GM12878 (cell line): ENCODE measurements at regions not wholly inside any gene's neighbourhood (a gene's known extent, or its start where the extent isn't known, plus 50 kb on each side); places are given as distances from the start of the nearest gene placed in this dataset.

Source experiments
- ATAC-seq: fragments of 200-7000 bp; cut with Tn5 transposase; 3 replicates; pipeline ENCODE4 v1.9.1; 2020; ENCODE audit warnings: mild to moderate bottlenecking, moderate library complexity
- BruUV-seq: library from RNA; stranded (reverse); fragments of 400-500 nt; replicated peaks from 2 replicates; lab custom pipeline; 2021; lab: Mats Ljungman, UMichigan
- CTCF ChIA-PET: fragments of 300-600 bp; sonication (Branson Sonifier 250); formaldehyde crosslinking; extraction: SDS; loops from one replicate; lab custom pipeline; 2021; ENCODE audit warnings: inconsistent platforms; lab: Yijun Ruan, JAX
- POLR2A ChIA-PET: fragments of 350-600 bp; formaldehyde crosslinking; extraction: SDS; loops from one replicate; lab custom pipeline; 2021; ENCODE audit warnings: inconsistent platforms; lab: Charles Lee
- RAD21 ChIA-PET: fragments of 300-600 bp; sonication (Branson Sonifier 250); formaldehyde crosslinking; loops from one replicate; lab custom pipeline; 2023; ENCODE audit warnings: antibody characterized with exemption; ENCODE audit not compliant: unreplicated experiment; lab: Charles Lee
- SMC1A ChIA-PET: fragments of 300-600 bp; sonication (Branson Sonifier 250); formaldehyde crosslinking; loops from one replicate; lab custom pipeline; 2023; ENCODE audit not compliant: unreplicated experiment, uncharacterized antibody; lab: Charles Lee
- DNase-seq: peaks from one replicate; pipeline ENCODE4 v3.0.0-alpha.2; 2011; ENCODE audit warnings: low read depth, low spot score
- FAIRE-seq: peaks from 3 replicates; lab custom pipeline; 2011; peaks lifted over from hg19 to GRCh38; lab: Jason Lieb, UNC
- H2AFZ ChIP-seq: 2 replicates; pipeline ENCODE4 v1.6.0; 2011; ENCODE audit warnings: low read depth, low read length, control low read depth; ENCODE audit not compliant: control insufficient read depth
- H3K27ac ChIP-seq: 2 replicates; pipeline ENCODE4 v1.5.1; 2011; ENCODE audit warnings: control low read depth; ENCODE audit not compliant: control insufficient read depth, insufficient read depth
- H3K27me3 ChIP-seq, 2 experiments: replicated peaks in 1 of 2; 2 replicates each; pipeline versions ENCODE4 v1.6.0 to v1.6.1; 2011; ENCODE audit warnings: low read length in 1 of 2; ENCODE audit not compliant: control insufficient read depth in 2 of 2, insufficient read depth in 2 of 2
- H3K36me3 ChIP-seq, 2 experiments: 2 replicates each; pipeline ENCODE4 v1.5.1; 2011; ENCODE audit warnings: low read length in 1 of 2; ENCODE audit not compliant: control insufficient read depth in 2 of 2, insufficient read depth in 2 of 2
- H3K4me1 ChIP-seq: 2 replicates; pipeline ENCODE4 v1.6.1; 2011; ENCODE audit warnings: mild to moderate bottlenecking, low read length, moderate library complexity, mixed read lengths; ENCODE audit not compliant: control insufficient read depth, insufficient read depth
- H3K4me2 ChIP-seq: 2 replicates; pipeline ENCODE4 v1.6.0; 2011; ENCODE audit warnings: control low read depth; ENCODE audit not compliant: control insufficient read depth, insufficient read depth
- H3K4me3 ChIP-seq: fragments of 200-600 bp; sonication (generic); 2 replicates; pipeline ENCODE4 v1.5.1; 2016
- H3K79me2 ChIP-seq: 2 replicates; pipeline ENCODE4 v1.6.0; 2011; ENCODE audit warnings: low read length; ENCODE audit not compliant: control insufficient read depth, insufficient read depth
- H3K9ac ChIP-seq: 2 replicates; pipeline ENCODE4 v1.8.0; 2011; ENCODE audit warnings: low read length, control low read depth, mixed read lengths; ENCODE audit not compliant: control insufficient read depth, insufficient read depth
- H3K9me3 ChIP-seq: replicated peaks from 3 replicates; pipeline ENCODE4 v1.5.1; 2011; ENCODE audit warnings: mild to moderate bottlenecking, low read length; ENCODE audit not compliant: control insufficient read depth, insufficient read depth
- H4K20me1 ChIP-seq: 2 replicates; pipeline ENCODE4 v1.6.0; 2011; ENCODE audit not compliant: control insufficient read depth, insufficient read depth
- BACH1 ChIP-seq: fragments of 450-650 bp; IDR thresholded peaks from 2 replicates; pipeline ENCODE4 v1.6.1; 2017; ENCODE audit warnings: mild to moderate bottlenecking, borderline replicate concordance
- BCL11A ChIP-seq: IDR thresholded peaks from 2 replicates; pipeline ENCODE4 v1.6.1; 2011; ENCODE audit warnings: low read depth, low read length
- CREB1 ChIP-seq: IDR thresholded peaks from 2 replicates; pipeline ENCODE4 v1.6.1; 2012; ENCODE audit warnings: low read depth, mild to moderate bottlenecking, inconsistent platforms
- HDAC6 ChIP-seq: fragments of 200-600 bp; sonication (generic); IDR thresholded peaks from one replicate; pipeline ENCODE4 v1.8.0; 2017; ENCODE audit warnings: antibody characterized with exemption; ENCODE audit not compliant: unreplicated experiment
- IKZF1 ChIP-seq: fragments of 450-650 bp; conservative IDR thresholded peaks from 2 replicates; pipeline ENCODE4 v1.6.1; 2017; ENCODE audit warnings: antibody characterized with exemption, mild to moderate bottlenecking
- JUND ChIP-seq: IDR thresholded peaks from 2 replicates; pipeline ENCODE4 v1.6.1; 2012; ENCODE audit warnings: low read depth, mild to moderate bottlenecking, low read length, improper control_type of control experiment, moderate library complexity
- RAD51 ChIP-seq: fragments of 450-650 bp; IDR thresholded peaks from 2 replicates; pipeline ENCODE4 v1.6.1; 2016; ENCODE audit warnings: moderate library complexity, mild to moderate bottlenecking, inconsistent platforms
- SMARCA5 ChIP-seq: fragments of 450-650 bp; IDR thresholded peaks from 2 replicates; pipeline ENCODE4 v1.6.1; 2017; ENCODE audit warnings: mild to moderate bottlenecking
- STAT3 ChIP-seq: IDR thresholded peaks from 2 replicates; pipeline ENCODE4 v1.6.1; 2011; ENCODE audit warnings: low read depth, low read length, improper control_type of control experiment
- WGBS: methylation state at CpG from one replicate; pipeline ENCODE4 v1.1.6; 2016; ENCODE audit warnings: low lambda C conversion rate; ENCODE audit not compliant: insufficient replicate concordance, insufficient coverage; ENCODE audit errors: missing lambda C conversion rate; 5-methylcytosine and 5-hydroxymethylcytosine counted together
- in situ Hi-C: fragments of 300-500 bp; cut with MboI; formaldehyde crosslinking; loops from 9 replicates; pipeline ENCODE4 v1.14.3; 2018; ENCODE audit warnings: mixed read lengths
- intact Hi-C: fragments of 100-400 bp; cut with micrococcal nuclease; formaldehyde crosslinking; loops from one replicate; pipeline ENCODE4 v1.14.2; 2022; ENCODE audit not compliant: unreplicated experiment
- TF ChIP-seq, protein P1 (sequence below), 3 experiments: IDR thresholded peaks in 2 of 3; conservative IDR thresholded peaks in 1 of 3; 2 replicates each; pipeline ENCODE4 v1.5.1; 2011; ENCODE audit warnings: low read depth in 3 of 3, low read length in 3 of 3, mild to moderate bottlenecking in 3 of 3, control low read depth in 2 of 3, moderate library complexity in 2 of 3, inconsistent platforms in 1 of 3, mixed read lengths in 1 of 3; ENCODE audit not compliant: control insufficient read depth in 2 of 3, insufficient read depth in 1 of 3; ENCODE audit errors: extremely low read depth in 1 of 3

DNA sequence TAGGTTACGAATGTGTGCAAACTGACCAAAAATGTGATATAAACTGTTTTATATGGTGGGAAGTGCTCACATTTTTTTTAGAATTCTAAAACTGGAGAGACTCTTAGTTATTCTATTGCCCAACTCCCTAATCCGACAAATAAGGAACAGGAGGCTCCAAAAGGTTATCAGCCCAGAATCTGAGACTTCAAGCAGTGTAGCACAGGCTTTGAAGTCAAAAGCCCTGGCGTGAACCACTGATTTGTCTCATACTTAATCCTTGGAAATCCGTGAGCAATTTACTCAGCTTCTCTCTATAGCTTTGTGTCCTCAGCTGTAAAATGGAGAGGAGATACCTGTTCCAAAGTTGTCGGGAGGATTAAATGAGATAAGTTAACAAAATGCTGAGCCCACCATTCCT, 368.8 kb upstream of the SASH1 start:
- H3K9me3 ChIP-seq, result no peaks in the 10 kb centered on the region
- intact Hi-C loops, result loop anchor here (10.0 kb wide), 1 partner anchor 579 kb away; no protein-coding TSS in a partner anchor
- FAIRE-seq (no peak), DNase-seq (no peak), ATAC-seq (no peak)
- WGBS, result 9% methylated on average over 5 of the region's 5 CpGs
- H2AFZ ChIP-seq, result no peak overlapping the region
- no peaks in the 10 kb centered on the region for H3K36me3 ChIP-seq
- H3K79me2 ChIP-seq, result no peaks in the 10 kb centered on the region
- RAD21 ChIA-PET, result no interaction called here
- no peak overlapping the region for H3K4me3 ChIP-seq
- no peaks in the 10 kb centered on the region for H4K20me1 ChIP-seq
- no peaks in the 10 kb centered on the region for H3K27me3 ChIP-seq
- CTCF ChIA-PET, result no interaction called here
- H3K27ac ChIP-seq, result no peak overlapping the region
- no TSS peak for BruUV-seq
- no peak overlapping the region for H3K9ac ChIP-seq
- SMC1A ChIA-PET, result no interaction called here
- TF ChIP-seq RAD51 (no peak), HDAC6 (no peak), IKZF1 (no peak), JUND (no peak), SMARCA5 (no peak), BACH1 (no peak), STAT3 (no peak), CREB1 (no peak), BCL11A (no peak)
- TF ChIP-seq, protein P1, sequence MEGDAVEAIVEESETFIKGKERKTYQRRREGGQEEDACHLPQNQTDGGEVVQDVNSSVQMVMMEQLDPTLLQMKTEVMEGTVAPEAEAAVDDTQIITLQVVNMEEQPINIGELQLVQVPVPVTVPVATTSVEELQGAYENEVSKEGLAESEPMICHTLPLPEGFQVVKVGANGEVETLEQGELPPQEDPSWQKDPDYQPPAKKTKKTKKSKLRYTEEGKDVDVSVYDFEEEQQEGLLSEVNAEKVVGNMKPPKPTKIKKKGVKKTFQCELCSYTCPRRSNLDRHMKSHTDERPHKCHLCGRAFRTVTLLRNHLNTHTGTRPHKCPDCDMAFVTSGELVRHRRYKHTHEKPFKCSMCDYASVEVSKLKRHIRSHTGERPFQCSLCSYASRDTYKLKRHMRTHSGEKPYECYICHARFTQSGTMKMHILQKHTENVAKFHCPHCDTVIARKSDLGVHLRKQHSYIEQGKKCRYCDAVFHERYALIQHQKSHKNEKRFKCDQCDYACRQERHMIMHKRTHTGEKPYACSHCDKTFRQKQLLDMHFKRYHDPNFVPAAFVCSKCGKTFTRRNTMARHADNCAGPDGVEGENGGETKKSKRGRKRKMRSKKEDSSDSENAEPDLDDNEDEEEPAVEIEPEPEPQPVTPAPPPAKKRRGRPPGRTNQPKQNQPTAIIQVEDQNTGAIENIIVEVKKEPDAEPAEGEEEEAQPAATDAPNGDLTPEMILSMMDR (IDR thresholded peaks at IDR 0.05 in 2 of 3, conservative IDR thresholded peaks at IDR 0.05 in 1 of 3; ENCODE audit: control insufficient read depth in 2 of 3, extremely low read depth in 1 of 3, insufficient read depth in 1 of 3, low read depth in 3 of 3, low read length in 3 of 3), result no peak
- in situ Hi-C loops, result no loop called here
- H3K4me1 ChIP-seq, result no peaks in the 10 kb centered on the region
- H3K4me2 ChIP-seq, result no peak overlapping the region
- POLR2A ChIA-PET, result interaction anchor here (0.6 kb wide), 1 partner anchor 27 kb away, joined by 3 read pairs; no protein-coding TSS in a partner anchor
